Left lobe of liver (tissue), 2 donors: ENCODE measurements at regions not wholly inside any gene's neighbourhood (a gene's known extent, or its start where the extent isn't known, plus 50 kb on each side); places are given as distances from the start of the nearest gene placed in this dataset.
A peak's percentile ranks its signal among the peaks of the same experiment; 100 is the strongest.

Experiments
- ATAC-seq: fragments of 200-7000 bp; cut with Tn5 transposase; one replicate; pipeline ENCODE4 v1.9.1; 2020; ENCODE audit warnings: mild to moderate bottlenecking, moderate library complexity
- DNase-seq: peaks from one replicate; pipeline ENCODE4 v3.0.0-alpha.2; 2020; ENCODE audit warnings: low spot score
- donor health status: DM: no; HTN: no; CAD: no; lungs with moderate emphysema.
- donor health status: DM: no; HTN: yes; CAD: no.

- ATAC-seq = no peak
Measured at GRCh38 chr20:59376109-59376841, 75.9 kb downstream of the EDN3 start.

DNA sequence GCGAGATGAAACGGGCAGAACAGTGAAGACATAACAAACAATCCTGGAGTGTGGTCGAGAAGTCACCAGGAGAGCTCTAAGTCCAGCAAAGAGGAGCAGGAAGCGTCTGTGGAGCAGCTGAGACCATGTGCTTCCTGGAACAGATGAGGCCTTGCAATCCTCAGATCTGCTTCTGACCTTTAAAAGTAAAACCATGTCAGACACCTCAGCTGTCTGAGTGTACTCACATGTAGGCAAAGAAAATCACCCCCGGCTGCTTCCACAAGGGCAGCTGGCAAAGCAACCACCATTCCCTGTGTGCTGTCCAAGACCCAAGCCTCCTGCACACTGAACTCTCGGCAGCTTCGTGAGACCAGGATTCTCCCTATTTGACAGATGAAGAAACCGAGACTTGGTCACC, 76.6 kb downstream of the EDN3 start:
- DNase-seq = no peak
- no peak for ATAC-seq

More at GRCh38 chr20:59376109-59376841, 75.9 kb downstream of the EDN3 start:
- DNase-seq = no peak

DNA sequence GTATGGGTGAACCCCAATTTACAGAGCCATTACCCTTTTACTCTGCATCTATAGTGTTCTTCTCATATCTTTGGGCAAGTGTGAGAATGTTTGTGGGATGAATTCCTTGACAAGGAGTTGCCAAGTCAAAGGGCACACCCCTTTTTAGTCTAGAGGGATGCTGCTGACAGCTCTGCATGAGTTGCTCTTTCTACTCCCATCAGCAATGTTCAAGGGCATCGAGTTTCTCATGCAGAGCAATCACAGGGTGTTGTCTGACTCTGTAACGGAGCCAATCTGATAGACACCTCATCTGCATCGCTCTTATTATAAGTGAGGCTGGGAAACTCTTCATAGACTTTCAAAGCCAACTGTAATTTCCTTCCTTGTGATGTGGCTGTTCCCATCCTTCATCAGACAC, 77.4 kb downstream of the EDN3 start:
- no peak for ATAC-seq
- DNase-seq = no peak

- ATAC-seq = no peak
- no peak for DNase-seq
Measured at GRCh38 chr20:59378396-59378795, 78.0 kb downstream of the EDN3 start.

- ATAC-seq (no peak), DNase-seq (no peak)
Measured at GRCh38 chr20:59378966-59379365, 78.6 kb downstream of the EDN3 start.

DNA sequence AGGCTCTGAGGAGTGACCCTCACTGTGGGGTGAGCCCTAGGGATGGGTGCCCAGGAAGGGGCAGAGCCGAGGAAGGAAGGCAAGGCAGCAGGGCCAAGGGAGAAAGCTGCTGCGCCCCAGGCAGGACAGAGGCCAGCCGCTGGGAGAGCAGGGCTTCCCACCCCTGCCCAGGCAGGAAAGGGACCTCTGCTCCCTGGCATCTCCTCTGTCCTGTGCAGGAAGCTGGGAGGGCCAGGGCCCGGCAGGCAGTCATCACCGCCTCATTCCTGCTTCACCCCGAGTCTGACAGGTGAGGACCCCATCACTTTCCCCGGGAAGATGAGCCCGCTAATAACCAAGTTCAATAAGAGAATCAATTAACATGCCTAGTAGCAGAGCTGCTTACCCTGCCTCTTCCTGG, 81.3 kb downstream of the EDN3 start:
- ATAC-seq = no peak

GRCh38 chr20:59382157-59382725, 81.8 kb downstream of the EDN3 start:
- no peak for ATAC-seq
- DNase-seq = no peak

More for the DNA sequence above, 81.3 kb downstream of the EDN3 start:
- DNase-seq = no peak

GRCh38 chr20:59382907-59383306, 82.5 kb downstream of the EDN3 start:
- no peak for DNase-seq
- no peak for ATAC-seq

DNA sequence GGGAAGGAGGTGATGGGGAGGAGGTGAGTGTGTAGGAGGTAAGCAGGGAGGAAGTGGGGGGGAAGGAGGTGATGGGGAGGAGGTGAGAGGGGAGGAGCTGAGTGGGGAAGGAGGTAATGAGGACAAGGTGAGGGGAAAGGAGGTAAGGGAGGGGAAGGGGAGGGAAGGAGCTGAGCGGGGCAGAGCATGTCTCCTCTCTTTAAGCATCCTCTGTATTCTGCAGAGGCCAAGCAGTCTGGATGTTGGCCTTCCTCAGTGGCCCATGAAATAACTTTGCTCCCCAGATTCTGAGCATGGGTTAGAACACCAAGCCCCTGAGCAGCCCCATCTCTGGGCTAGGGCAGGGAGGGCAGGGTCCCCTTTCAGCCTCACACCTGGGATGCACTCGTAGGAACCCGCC, 84.6 kb downstream of the EDN3 start:
- no peak for ATAC-seq
- no peak for DNase-seq

GRCh38 chr20:59385480-59385879, 85.1 kb downstream of the EDN3 start:
- DNase-seq (no peak), ATAC-seq (no peak)

- DNase-seq (no peak), ATAC-seq (no peak)
Measured at GRCh38 chr20:59386809-59387208, 86.4 kb downstream of the EDN3 start.

DNA sequence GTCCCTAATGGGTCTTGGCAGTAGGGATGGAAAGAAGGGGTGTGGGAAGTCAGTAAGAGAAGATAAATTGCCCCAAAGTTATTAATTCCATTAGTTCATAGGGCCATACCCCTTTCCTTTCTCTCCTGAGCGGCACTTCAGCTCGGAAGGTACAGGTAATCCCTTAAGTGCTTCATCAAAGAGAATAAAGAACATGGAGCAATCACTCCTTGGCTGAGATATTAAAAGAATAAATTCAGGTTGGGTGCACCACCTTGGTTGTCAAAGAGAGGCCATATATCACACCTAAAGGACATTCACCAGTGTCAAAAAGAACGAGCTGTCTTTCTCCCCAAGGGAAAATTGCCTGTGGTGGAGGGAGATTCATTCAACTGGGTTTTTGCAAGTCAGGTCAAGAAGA, 87.5 kb downstream of the EDN3 start:
- no peak for ATAC-seq

GRCh38 chr20:59388402-59388801, 88.0 kb downstream of the EDN3 start:
- DNase-seq = no peak
- no peak for ATAC-seq

More for the DNA sequence above, 87.5 kb downstream of the EDN3 start:
- DNase-seq = no peak

GRCh38 chr20:59390437-59390836, 90.0 kb downstream of the EDN3 start:
- DNase-seq (no peak), ATAC-seq (no peak)

DNA sequence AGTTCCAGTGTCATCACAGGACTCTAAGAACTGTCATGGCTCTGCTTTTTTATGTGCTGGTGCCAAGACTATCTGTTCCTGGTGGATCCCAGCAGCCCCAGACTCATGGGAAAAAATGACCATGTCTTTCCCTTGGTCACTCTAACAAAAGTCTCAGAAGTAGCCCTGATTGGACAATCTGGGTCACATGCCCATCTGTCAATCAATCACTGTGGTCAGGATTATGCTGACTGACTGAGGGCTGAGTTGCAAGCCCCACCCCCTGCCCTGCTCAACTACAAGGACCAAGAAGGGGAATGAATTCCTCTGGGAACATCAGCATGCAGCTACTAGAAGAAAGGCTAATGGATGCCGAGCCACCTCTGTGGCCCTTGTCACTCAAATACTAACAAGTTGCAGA, 91.6 kb downstream of the EDN3 start:
- ATAC-seq (no peak), DNase-seq (no peak)

DNA sequence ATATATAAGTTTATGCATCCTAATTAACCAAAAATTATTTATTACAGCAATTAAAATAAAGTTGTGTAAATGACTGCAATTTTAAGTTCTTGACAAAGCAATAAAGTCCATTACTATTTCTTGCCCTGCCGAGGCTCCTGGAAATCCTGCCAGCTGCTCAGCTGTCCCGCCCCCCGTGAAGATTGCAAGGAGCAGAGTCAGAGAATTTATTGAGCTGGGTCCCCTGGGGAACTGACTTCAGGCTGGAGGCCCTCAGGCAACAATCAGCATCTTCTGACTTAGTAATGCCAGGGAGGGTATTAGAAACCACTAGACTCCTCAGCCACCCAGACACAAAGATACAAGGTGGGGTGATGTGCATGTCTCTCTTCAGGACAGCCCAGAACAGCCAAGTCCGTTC, 92.3 kb downstream of the EDN3 start:
- ATAC-seq (no peak), DNase-seq (no peak)

DNA sequence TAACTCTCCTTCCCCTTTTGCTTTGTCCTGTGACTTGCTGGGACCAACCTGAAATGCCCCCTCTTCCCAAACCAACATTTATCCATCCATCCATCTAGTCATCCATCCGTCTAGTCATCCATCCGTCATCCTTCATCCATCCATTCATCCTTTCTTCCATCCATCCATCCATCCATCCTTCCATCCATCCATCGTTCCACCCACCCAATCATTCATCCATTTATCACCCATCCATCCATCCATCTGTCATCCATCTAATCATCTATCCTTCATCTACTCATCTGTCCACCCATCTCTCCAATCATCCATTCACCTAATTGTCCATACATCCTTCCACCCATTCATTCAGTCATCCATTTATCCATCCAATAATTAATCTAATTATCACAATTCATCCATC, 92.7 kb downstream of the EDN3 start:
- no peak for DNase-seq
- ATAC-seq = no peak

GRCh38 chr20:59395729-59396128, 95.3 kb downstream of the EDN3 start:
- DNase-seq = no peak
- no peak for ATAC-seq

DNA sequence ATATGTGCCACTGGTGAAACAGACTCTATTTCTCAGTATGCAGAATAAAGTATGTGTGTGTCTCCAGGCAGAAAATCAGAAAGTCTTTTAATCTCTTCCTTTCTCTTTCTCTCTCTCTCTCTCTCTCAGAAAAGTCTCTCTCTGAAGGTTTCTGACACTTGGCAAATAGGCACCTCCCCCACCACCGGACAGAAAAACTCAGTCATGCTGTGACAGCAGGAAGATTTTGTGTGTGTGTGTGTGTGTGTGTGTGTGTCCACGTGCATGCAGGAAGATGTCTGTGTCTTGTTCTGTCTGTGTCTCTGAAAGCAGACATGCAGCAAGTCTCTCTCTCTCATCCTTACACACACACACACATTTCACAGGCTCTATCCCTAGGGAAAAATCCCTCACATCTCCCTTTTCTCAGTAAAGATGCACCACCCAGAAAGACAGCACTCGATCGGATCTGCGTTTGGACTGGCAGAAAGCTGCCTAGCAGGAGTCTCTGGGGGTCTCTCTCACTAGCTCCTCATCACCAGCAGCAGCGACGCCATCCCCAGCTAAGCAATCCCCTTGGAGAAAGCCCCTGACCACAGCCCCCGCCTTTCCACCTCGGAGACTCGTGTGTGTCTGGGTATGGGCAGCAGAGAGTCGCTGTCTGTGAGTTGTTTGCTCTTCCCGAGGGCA, 98.3 kb downstream of the EDN3 start:
- ATAC-seq = no peak
- no peak for DNase-seq

DNA sequence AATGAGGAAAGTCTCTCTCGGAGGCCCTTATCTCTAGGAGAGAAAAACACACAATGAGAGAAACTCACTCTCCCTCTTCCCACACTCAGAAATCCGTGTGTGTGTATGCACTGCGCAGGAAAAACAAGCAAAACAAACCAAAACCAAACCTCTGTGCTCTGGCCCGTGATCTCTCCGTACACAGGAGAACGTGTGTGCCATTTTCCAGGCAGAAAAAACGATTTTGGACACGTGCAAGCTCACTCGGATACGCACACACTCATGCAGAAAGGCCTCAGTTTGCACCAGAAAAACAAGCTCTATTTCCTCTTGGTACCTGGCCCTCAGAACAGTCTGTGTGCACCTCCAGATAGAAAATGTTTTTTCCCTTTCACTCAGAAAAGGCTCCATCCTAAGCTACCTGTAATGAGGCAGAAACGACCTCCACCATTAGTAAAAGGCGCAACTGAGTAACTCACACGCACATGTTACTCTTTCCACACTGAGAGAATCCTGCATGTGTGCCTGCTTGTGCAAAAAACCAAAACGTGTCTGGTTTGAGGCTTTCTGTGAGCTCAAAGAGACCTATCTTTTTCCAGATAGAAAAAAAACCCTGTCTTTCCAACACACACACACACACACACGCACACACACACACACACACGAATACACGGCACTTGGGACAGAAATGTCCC, 99.2 kb downstream of the EDN3 start:
- DNase-seq (no peak), ATAC-seq (no peak)

GRCh38 chr20:59400708-59401107, 100.3 kb downstream of the EDN3 start:
- DNase-seq = no peak
- ATAC-seq = no peak

GRCh38 chr20:59402681-59403080, 102.3 kb downstream of the EDN3 start:
- peak; percentile 60 for ATAC-seq

More at GRCh38 chr20:59402681-59403080, 102.3 kb downstream of the EDN3 start:
- DNase-seq = no peak
